ENCODE measurements at regions not wholly inside any gene's neighbourhood (a gene's known extent, or its start where the extent isn't known, plus 50 kb on each side); places are given as distances from the start of the nearest gene placed in this dataset.

GRCh38 chr11:106467501-106467900, 390.0 kb downstream of the AASDHPPT start:
- TF ChIP-seq CTCF (IDR thresholded peaks at IDR 0.05) (no peak), REST (IDR thresholded peaks at IDR 0.05; ENCODE audit: insufficient read depth in 1 of 2, low read depth in 2 of 2, low read length in 1 of 2) (no peak), POLR2AphosphoS5 (IDR thresholded peaks at IDR 0.05; ENCODE audit: low read depth, low read length) (no peak)
